Ovary (tissue), 3 donors: ENCODE measurements at regions not wholly inside any gene's neighbourhood (a gene's known extent, or its start where the extent isn't known, plus 50 kb on each side); places are given as distances from the start of the nearest gene placed in this dataset.

ENCODE experiments used
- CTCF ChIP-seq, 3 donors: fragments of 450-650 bp in 2 of 3; fragments of 200-600 bp in 1 of 3; IDR thresholded peaks; one replicate each; pipeline versions ENCODE4 v1.5.1 to v1.8.0; 2016 to 2022; ENCODE audit warnings: antibody characterized with exemption in 3 of 3, mild to moderate bottlenecking in 1 of 3
- EP300 ChIP-seq: sonication (generic); formaldehyde crosslinking; IDR thresholded peaks from one replicate; pipeline ENCODE4 v1.6.1; 2017; ENCODE audit warnings: antibody characterized with exemption
- POLR2A ChIP-seq: fragments of 450-650 bp; IDR thresholded peaks from one replicate; pipeline ENCODE4 v1.6.1; 2017; ENCODE audit warnings: antibody characterized with exemption, mild to moderate bottlenecking, moderate library complexity
- donor health status: DM: no; HTN: no; CAD: no.

GRCh38 chr6:92828788-92829187, 590.6 kb downstream of the EPHA7 start:
- TF ChIP-seq CTCF (IDR thresholded peaks at IDR 0.05) (no peak), POLR2A (no peak), EP300 (no peak)
